ENCODE measurements at regions not wholly inside any gene's neighbourhood (a gene's known extent, or its start where the extent isn't known, plus 50 kb on each side); places are given as distances from the start of the nearest gene placed in this dataset.

GRCh38 chr6:68045193-68045592 lies 589.9 kb upstream of the ADGRB3 start:
- TF ChIP-seq POLR2AphosphoS5 (IDR thresholded peaks at IDR 0.05; ENCODE audit: low read depth, low read length) (no peak), REST (IDR thresholded peaks at IDR 0.05; ENCODE audit: insufficient read depth in 1 of 2, low read depth in 2 of 2, low read length in 2 of 2) (no peak), SIN3A (IDR thresholded peaks at IDR 0.05; ENCODE audit: borderline replicate concordance, insufficient read depth, low read length) (no peak), TAF1 (IDR thresholded peaks at IDR 0.05; ENCODE audit: borderline replicate concordance, insufficient read depth, low read length) (no peak), FOXP2 (optimal IDR thresholded peaks at IDR 0.05; ENCODE audit: borderline replicate concordance, extremely low read depth, extremely low read length, insufficient read depth) (no peak)
